ENCODE measurements at regions not wholly inside any gene's neighbourhood (a gene's known extent, or its start where the extent isn't known, plus 50 kb on each side); places are given as distances from the start of the nearest gene placed in this dataset.
"Not testable (repeated sequence)": the region's sequence is repeated elsewhere in the genome, so short reads cannot be mapped to it uniquely, and the experiment has no call there.

GRCh38 chr20:43383026-43383795 is 74.5 kb upstream of the SRSF6 start:
- Histone ChIP-seq H3K4me3 (ENCODE audit: low read depth, low read length, poor library complexity, severe bottlenecking) (no peak overlapping the region), H3K9me2 (ENCODE audit: low read depth, low read length) (no peaks in the 10 kb centered on the region), H4K20me1 (ENCODE audit: insufficient read depth, low read length) (no peaks in the 10 kb centered on the region), H3F3A (ENCODE audit: insufficient read depth, low read length) (no peaks in the 10 kb centered on the region), H3K4me1 (ENCODE audit: insufficient read depth, low read length, severe bottlenecking) (no peaks in the 10 kb centered on the region), H3K27me3 (ENCODE audit: insufficient read depth, low read length) (peaks cover 3% of the 10 kb centered on the region; the same call in 1 of the 2 replicates), H2AFZ (ENCODE audit: low read length) (no peak overlapping the region), H3K79me2 (ENCODE audit: insufficient read depth, low read length) (no peaks in the 10 kb centered on the region), H3K4me2 (ENCODE audit: low read length) (no peak overlapping the region), H3K36me3 (ENCODE audit: insufficient read depth, low read length) (no peaks in the 10 kb centered on the region), H3K27ac (ENCODE audit: low read depth, low read length, poor library complexity, severe bottlenecking) (no peak overlapping the region), H3K9me3 (ENCODE audit: low read length) (no peaks in the 10 kb centered on the region), H3K9ac (ENCODE audit: low read length) (no peak overlapping the region)
- no peak for TF ChIP-seq CTCF (IDR thresholded peaks at IDR 0.05; ENCODE audit: low read length)
- TF ChIP-seq EZH2 (IDR thresholded peaks at IDR 0.05; ENCODE audit: borderline replicate concordance, low read length): no peak

GRCh38 chr20:43382135-43382534 is 75.6 kb upstream of the SRSF6 start:
- not testable (repeated sequence) for H3K4me3 ChIP-seq (ENCODE audit: low read depth, low read length, poor library complexity, severe bottlenecking); H3K36me3 ChIP-seq (ENCODE audit: insufficient read depth, low read length); H3K4me2 ChIP-seq (ENCODE audit: low read length); H3F3A ChIP-seq (ENCODE audit: insufficient read depth, low read length); H3K9me2 ChIP-seq (ENCODE audit: low read depth, low read length); H3K9ac ChIP-seq (ENCODE audit: low read length); H4K20me1 ChIP-seq (ENCODE audit: insufficient read depth, low read length); H3K27me3 ChIP-seq (ENCODE audit: insufficient read depth, low read length); H3K79me2 ChIP-seq (ENCODE audit: insufficient read depth, low read length); H3K27ac ChIP-seq (ENCODE audit: low read depth, low read length, poor library complexity, severe bottlenecking); H2AFZ ChIP-seq (ENCODE audit: low read length); H3K9me3 ChIP-seq (ENCODE audit: low read length); H3K4me1 ChIP-seq (ENCODE audit: insufficient read depth, low read length, severe bottlenecking)

GRCh38 chr20:43381533-43381932 is 76.2 kb upstream of the SRSF6 start:
- not testable (repeated sequence) for H3K79me2 ChIP-seq (ENCODE audit: insufficient read depth, low read length); H3K9me2 ChIP-seq (ENCODE audit: low read depth, low read length); H3K4me3 ChIP-seq (ENCODE audit: low read depth, low read length, poor library complexity, severe bottlenecking); H3K9ac ChIP-seq (ENCODE audit: low read length); H3K27ac ChIP-seq (ENCODE audit: low read depth, low read length, poor library complexity, severe bottlenecking); H3K27me3 ChIP-seq (ENCODE audit: insufficient read depth, low read length); H4K20me1 ChIP-seq (ENCODE audit: insufficient read depth, low read length); H3K4me1 ChIP-seq (ENCODE audit: insufficient read depth, low read length, severe bottlenecking); H3F3A ChIP-seq (ENCODE audit: insufficient read depth, low read length); H3K36me3 ChIP-seq (ENCODE audit: insufficient read depth, low read length); H3K4me2 ChIP-seq (ENCODE audit: low read length); H3K9me3 ChIP-seq (ENCODE audit: low read length); H2AFZ ChIP-seq (ENCODE audit: low read length)

GRCh38 chr20:43379239-43379917 is 78.3 kb upstream of the SRSF6 start:
- no peak overlapping the region for H3K4me3 ChIP-seq (ENCODE audit: low read depth, low read length, poor library complexity, severe bottlenecking)
- H4K20me1 ChIP-seq (ENCODE audit: insufficient read depth, low read length): no peaks in the 10 kb centered on the region
- H3K4me1 ChIP-seq (ENCODE audit: insufficient read depth, low read length, severe bottlenecking): no peaks in the 10 kb centered on the region
- no peak overlapping the region for H2AFZ ChIP-seq (ENCODE audit: low read length)
- H3F3A ChIP-seq (ENCODE audit: insufficient read depth, low read length): no peaks in the 10 kb centered on the region
- H3K27me3 ChIP-seq (ENCODE audit: insufficient read depth, low read length): peaks cover under 1% of the 10 kb centered on the region; the same call in 1 of the 2 replicates
- TF ChIP-seq EZH2 (IDR thresholded peaks at IDR 0.05; ENCODE audit: borderline replicate concordance, low read length) (no peak), CTCF (IDR thresholded peaks at IDR 0.05; ENCODE audit: low read length) (no peak)
- no peaks in the 10 kb centered on the region for H3K9me3 ChIP-seq (ENCODE audit: low read length)
- H3K36me3 ChIP-seq (ENCODE audit: insufficient read depth, low read length): no peaks in the 10 kb centered on the region
- no peaks in the 10 kb centered on the region for H3K9me2 ChIP-seq (ENCODE audit: low read depth, low read length)
- H3K27ac ChIP-seq (ENCODE audit: low read depth, low read length, poor library complexity, severe bottlenecking): no peak overlapping the region
- no peak overlapping the region for H3K4me2 ChIP-seq (ENCODE audit: low read length)
- no peaks in the 10 kb centered on the region for H3K79me2 ChIP-seq (ENCODE audit: insufficient read depth, low read length)
- H3K9ac ChIP-seq (ENCODE audit: low read length): no peak overlapping the region

All from OCI-LY1 (cell line).